Epithelial cell of prostate (primary cell): ENCODE measurements at regions not wholly inside any gene's neighbourhood (a gene's known extent, or its start where the extent isn't known, plus 50 kb on each side); places are given as distances from the start of the nearest gene placed in this dataset.
A peak's percentile ranks its signal among the peaks of the same experiment; 100 is the strongest.
"Not testable (repeated sequence)": the region's sequence is repeated elsewhere in the genome, so short reads cannot be mapped to it uniquely, and the experiment has no call there.

Experiments
- DNase-seq: peaks from one replicate; pipeline ENCODE4 v3.0.0-alpha.2; 2011; ENCODE audit warnings: low read depth, low spot score
- H3K27ac ChIP-seq: fragments of 450-650 bp; 2 replicates; pipeline ENCODE4 v1.5.1; 2017; ENCODE audit warnings: mild to moderate bottlenecking

DNA sequence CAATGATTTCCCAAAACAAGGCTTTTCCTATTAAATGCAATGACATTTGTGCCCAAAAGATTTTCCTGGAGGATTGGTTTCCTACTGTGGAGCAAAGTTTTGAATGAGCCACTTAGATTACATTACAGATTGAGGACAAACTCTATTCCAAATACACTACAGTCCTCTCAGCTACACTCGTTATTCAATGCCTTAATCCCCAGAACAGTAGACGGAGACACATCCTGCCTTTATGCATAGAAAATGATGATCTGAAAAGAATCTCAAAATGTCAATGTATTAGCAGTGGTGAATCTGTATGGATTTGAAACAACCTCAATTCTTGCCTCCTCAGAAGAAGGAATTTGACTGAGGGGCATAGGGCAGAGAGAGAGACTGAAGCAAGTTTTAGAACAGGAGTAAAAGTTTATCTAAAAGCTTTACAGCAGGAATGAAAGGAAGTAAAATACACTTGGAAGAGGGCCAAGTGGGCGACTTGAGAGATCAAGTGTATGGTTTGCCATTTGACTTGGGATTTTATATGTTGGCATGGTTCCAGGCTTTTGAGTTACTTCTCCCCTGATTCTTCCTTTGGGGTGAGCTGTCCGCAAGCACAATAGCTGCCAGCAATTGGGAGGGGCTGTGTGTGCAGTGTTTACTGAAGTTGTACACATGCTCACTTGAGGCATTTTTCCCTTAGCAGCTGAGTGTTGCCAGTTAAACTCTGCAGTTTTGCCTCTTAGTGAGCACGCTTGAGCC lies 891.9 kb upstream of the MBL2 start:
- DNase-seq = peak; percentile 12
- H3K27ac ChIP-seq = no peak overlapping the region

- no peak for DNase-seq
- H3K27ac ChIP-seq = no peak overlapping the region
Observed at GRCh38 chr10:53650794-53651193, 878.2 kb upstream of the MBL2 start.

GRCh38 chr10:53647221-53647620 lies 874.6 kb upstream of the MBL2 start:
- H3K27ac ChIP-seq, DNase-seq: not testable (repeated sequence)

GRCh38 chr10:53646525-53646924 lies 873.9 kb upstream of the MBL2 start:
- DNase-seq = no peak

GRCh38 chr10:53645951-53646350 lies 873.4 kb upstream of the MBL2 start:
- H3K27ac ChIP-seq = no peak overlapping the region
- no peak for DNase-seq

More at GRCh38 chr10:53646525-53646924, 873.9 kb upstream of the MBL2 start:
- no peak overlapping the region for H3K27ac ChIP-seq

DNA sequence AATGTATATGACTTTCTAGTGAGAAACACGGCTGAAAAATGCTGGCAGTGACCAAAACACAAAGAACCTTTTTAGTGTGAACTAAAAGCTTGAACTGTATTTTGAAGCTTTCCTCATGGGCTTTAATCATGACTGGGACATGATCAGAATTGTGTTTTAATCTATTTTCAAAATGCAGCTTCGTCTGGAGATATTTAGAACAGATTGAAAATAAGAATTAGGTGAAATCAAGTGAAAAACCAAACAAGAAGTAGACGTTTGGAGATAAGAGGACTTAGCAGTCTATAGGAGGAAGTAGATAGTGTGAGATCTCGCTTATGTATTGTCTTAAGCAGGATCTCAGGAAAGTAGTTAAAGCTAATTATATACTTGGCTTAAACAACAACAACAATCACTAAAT lies 865.4 kb upstream of the MBL2 start:
- no peak for DNase-seq
- H3K27ac ChIP-seq = no peak overlapping the region

GRCh38 chr10:53624722-53625121 lies 852.1 kb upstream of the MBL2 start:
- DNase-seq = no peak
- no peak overlapping the region for H3K27ac ChIP-seq

GRCh38 chr10:53622201-53622600 lies 849.6 kb upstream of the MBL2 start:
- no peak overlapping the region for H3K27ac ChIP-seq
- no peak for DNase-seq

DNA sequence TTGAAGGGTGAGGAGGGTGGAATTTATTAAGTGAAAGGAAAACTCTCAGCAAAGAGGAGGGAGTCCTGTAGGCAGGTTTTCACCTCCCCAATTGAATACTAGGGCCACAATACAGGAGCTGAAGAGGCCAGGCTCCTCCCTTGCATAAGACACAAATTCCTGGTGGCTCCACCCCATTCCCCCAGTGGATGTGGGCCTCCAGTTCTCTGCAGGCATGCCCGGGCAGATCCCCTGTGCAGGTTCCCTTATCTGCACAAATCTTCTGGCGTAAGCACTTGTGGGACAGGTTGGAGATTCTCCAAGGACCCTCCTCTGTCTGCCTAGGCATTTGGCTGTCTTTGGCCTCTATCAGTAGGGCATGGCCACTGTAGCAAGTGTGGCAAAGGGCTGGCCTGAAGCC lies 847.1 kb upstream of the MBL2 start:
- no peak for DNase-seq

GRCh38 chr10:53607691-53608090 lies 835.1 kb upstream of the MBL2 start:
- no peak for DNase-seq
- no peak overlapping the region for H3K27ac ChIP-seq

More for the DNA sequence above, 847.1 kb upstream of the MBL2 start:
- peak overlapping the region; percentile 28 for H3K27ac ChIP-seq

DNA sequence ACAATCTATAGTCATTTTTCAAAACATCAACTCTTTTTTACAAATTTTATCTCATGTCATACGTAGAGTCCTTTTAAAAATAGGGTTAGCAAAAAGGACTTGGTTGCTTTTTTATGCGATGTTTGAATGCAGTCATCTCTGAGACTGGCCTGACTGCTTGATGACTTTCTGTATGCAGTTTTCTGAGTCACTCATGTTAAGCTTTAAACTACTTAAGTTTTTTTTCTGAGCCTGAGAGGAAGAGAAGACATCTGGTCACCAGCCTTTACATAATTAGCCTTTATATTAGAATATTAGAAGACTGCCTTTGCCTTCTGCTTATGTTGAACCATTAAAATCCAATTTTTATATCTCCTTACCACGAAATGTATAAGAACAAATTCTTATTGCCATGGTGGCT lies 834.4 kb upstream of the MBL2 start:
- no peak for DNase-seq
- H3K27ac ChIP-seq = no peak overlapping the region

GRCh38 chr10:53601260-53601875 lies 828.8 kb upstream of the MBL2 start:
- H3K27ac ChIP-seq = no peak overlapping the region
- DNase-seq = no peak

GRCh38 chr10:53598914-53599313 lies 826.3 kb upstream of the MBL2 start:
- peak overlapping the region; percentile 15 for H3K27ac ChIP-seq
- peak; percentile 63 for DNase-seq

DNA sequence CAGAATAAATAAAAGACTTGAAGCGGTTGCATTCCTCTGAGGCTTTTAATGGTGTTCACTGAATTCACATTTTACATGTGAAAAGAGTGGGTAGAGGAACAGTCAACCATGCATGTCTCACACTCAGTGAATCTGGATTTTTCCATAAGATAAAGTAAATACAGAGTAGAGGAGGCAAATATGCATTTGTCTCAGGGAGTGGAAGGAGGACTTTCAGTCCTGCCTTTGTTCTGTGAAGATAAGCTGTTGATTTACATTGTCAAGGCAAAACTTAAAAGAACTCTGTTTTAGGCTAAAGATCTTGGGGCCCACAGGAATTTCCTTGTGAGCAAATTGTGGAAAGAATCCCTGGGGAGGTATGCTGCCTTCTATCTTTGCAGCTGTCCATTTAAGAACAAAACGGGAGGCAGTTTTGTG lies 825.3 kb upstream of the MBL2 start:
- H3K27ac ChIP-seq = no peak overlapping the region
- DNase-seq = no peak

GRCh38 chr10:53580465-53580864 lies 807.9 kb upstream of the MBL2 start:
- DNase-seq = no peak
- H3K27ac ChIP-seq = no peak overlapping the region

GRCh38 chr10:53579773-53580172 lies 807.2 kb upstream of the MBL2 start:
- no peak for DNase-seq
- no peak overlapping the region for H3K27ac ChIP-seq

DNA sequence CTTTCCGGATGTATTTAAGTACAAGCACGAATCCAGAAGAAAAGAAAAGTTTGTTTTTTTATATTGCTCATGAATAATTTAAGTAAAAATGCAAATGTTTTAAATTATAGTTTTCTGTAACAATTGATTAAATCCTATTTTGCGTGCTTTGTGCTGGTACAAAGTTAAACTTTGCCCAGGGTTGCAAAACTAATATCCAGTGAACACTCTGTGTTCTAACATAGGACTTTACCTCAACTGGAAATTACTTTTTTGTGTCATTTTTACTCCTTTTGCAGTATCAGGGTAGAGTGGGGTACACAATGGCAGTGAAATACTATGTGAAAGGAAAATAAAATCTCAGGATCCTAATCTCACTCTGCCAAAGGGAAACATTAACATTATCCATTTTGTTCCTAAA lies 801.4 kb upstream of the MBL2 start:
- H3K27ac ChIP-seq = no peak overlapping the region
- no peak for DNase-seq

DNA sequence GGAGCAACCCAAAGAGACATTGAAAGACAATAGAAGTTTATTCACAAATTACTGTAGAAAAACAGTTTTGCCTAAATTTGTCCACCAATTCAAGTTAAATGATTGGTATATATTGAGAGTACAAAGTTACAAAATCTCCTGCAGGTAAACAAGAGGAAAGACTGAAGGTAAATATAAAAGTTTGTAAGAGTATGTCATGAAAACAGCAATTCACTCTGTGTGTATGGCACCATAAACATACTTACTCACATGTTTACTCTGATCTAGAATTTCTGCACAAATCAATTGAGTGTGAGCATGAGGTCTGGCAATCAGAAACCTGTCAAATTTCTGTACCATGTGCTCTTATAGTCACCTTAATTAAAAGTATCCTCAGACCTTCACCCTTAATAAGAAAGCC lies 800.9 kb upstream of the MBL2 start:
- no peak for DNase-seq
- no peak overlapping the region for H3K27ac ChIP-seq

DNA sequence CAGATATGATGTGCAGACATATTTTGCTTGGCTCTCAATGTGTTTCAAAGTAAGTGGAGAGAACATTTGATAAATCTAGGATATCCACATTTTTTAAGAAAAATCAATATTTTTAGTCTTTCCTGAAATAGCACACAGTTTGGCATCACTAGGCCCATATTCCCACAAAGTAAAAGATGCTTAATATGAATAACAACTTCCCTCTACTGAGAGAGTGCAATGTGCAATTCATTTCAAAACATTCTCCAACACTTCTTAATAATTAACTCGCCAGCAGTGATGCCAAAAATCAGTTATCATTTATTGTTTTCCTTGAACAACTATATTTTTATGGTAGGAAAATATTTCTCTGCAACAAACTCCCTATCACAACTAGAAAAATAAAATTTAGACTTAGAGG lies 800.2 kb upstream of the MBL2 start:
- DNase-seq = no peak
- H3K27ac ChIP-seq = no peak overlapping the region

GRCh38 chr10:53570221-53570620 lies 797.6 kb upstream of the MBL2 start:
- no peak overlapping the region for H3K27ac ChIP-seq
- DNase-seq = no peak

GRCh38 chr10:53569455-53569854 lies 796.9 kb upstream of the MBL2 start:
- no peak for DNase-seq
- no peak overlapping the region for H3K27ac ChIP-seq

- no peak for DNase-seq
- H3K27ac ChIP-seq = no peak overlapping the region
Observed at GRCh38 chr10:53548664-53549063, 776.1 kb upstream of the MBL2 start.
